ENCODE measurements at regions not wholly inside any gene's neighbourhood (a gene's known extent, or its start where the extent isn't known, plus 50 kb on each side); places are given as distances from the start of the nearest gene placed in this dataset.

GRCh38 chr9:126108240-126108639 is 218.4 kb upstream of the MVB12B start:
- TF ChIP-seq CTCF (IDR thresholded peaks at IDR 0.05) (no peak), POLR2AphosphoS5 (IDR thresholded peaks at IDR 0.05) (no peak)
